SU-DHL-6 (cell line): ENCODE measurements at regions not wholly inside any gene's neighbourhood (a gene's known extent, or its start where the extent isn't known, plus 50 kb on each side); places are given as distances from the start of the nearest gene placed in this dataset.

Experiments
- EZH2phosphoT487 ChIP-seq: fragments of 200-600 bp; sonication (generic), shearing (Covaris generic); conservative IDR thresholded peaks from 2 replicates; pipeline ENCODE4 v1.6.1; 2018; ENCODE audit warnings: mild to moderate bottlenecking, antibody characterized with exemption, low read length, moderate library complexity, mixed read lengths
- TF ChIP-seq, protein P1 (sequence below): fragments of 200-600 bp; sonication (generic); IDR thresholded peaks from one replicate; pipeline ENCODE4 v1.5.1; 2017; ENCODE audit warnings: antibody characterized with exemption, mild to moderate bottlenecking, low read length, moderate library complexity; ENCODE audit not compliant: insufficient read depth, poor library complexity, severe bottlenecking

DNA sequence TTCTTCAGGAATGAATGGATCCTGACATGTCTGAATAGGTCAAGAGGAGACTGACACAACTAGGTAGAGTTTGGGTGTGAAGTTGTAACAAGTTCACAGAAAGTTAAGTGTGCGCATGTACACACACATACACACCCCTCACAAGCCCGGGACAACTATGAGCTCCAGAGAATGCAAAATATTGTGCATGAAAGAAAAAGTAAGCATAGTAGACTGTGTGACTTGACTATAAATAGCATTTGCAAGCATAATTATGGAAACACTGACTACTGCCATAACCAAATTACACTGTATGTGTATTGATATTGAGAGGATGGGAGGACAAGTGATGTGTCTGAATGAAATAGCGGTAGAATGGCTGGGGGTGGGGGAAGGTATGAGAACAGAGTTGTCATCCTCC lies 157.1 kb upstream of the NCK2 start:
- TF ChIP-seq, protein P1, sequence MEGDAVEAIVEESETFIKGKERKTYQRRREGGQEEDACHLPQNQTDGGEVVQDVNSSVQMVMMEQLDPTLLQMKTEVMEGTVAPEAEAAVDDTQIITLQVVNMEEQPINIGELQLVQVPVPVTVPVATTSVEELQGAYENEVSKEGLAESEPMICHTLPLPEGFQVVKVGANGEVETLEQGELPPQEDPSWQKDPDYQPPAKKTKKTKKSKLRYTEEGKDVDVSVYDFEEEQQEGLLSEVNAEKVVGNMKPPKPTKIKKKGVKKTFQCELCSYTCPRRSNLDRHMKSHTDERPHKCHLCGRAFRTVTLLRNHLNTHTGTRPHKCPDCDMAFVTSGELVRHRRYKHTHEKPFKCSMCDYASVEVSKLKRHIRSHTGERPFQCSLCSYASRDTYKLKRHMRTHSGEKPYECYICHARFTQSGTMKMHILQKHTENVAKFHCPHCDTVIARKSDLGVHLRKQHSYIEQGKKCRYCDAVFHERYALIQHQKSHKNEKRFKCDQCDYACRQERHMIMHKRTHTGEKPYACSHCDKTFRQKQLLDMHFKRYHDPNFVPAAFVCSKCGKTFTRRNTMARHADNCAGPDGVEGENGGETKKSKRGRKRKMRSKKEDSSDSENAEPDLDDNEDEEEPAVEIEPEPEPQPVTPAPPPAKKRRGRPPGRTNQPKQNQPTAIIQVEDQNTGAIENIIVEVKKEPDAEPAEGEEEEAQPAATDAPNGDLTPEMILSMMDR: no peak
- TF ChIP-seq EZH2phosphoT487: no peak
